PC-9 (cell line): ENCODE measurements at regions not wholly inside any gene's neighbourhood (a gene's known extent, or its start where the extent isn't known, plus 50 kb on each side); places are given as distances from the start of the nearest gene placed in this dataset.
A peak's percentile ranks its signal among the peaks of the same experiment; 100 is the strongest.

Source experiments
- BruUV-seq: library from RNA; stranded (reverse); fragments of 400-500 nt; replicated peaks from 2 replicates; lab custom pipeline; 2021; lab: Mats Ljungman, UMichigan
- CTCF ChIA-PET: fragments of 300-600 bp; sonication (Branson Sonifier 250); formaldehyde crosslinking; loops from one replicate; lab custom pipeline; 2022; ENCODE audit warnings: antibody characterized with exemption; lab: Charles Lee
- POLR2A ChIA-PET: fragments of 300-600 bp; sonication (Branson Sonifier 250); formaldehyde crosslinking; loops from one replicate; lab custom pipeline; 2022; ENCODE audit warnings: antibody characterized with exemption; ENCODE audit not compliant: unreplicated experiment; lab: Charles Lee
- DNase-seq, 2 experiments: peaks; one replicate each; pipeline versions ENCODE4 v3.0.0 to v3.0.0-alpha.2; 2015 to 2022; ENCODE audit warnings: mixed read lengths in 1 of 2
- H2AFZ ChIP-seq: fragments of 200-600 bp; sonication (generic); 2 replicates; pipeline ENCODE4 v1.8.1; 2017; ENCODE audit warnings: antibody characterized with exemption
- H3F3A ChIP-seq: fragments of 200-600 bp; sonication (generic); 2 replicates; pipeline ENCODE4 v1.8.1; 2017; ENCODE audit warnings: antibody characterized with exemption, mild to moderate bottlenecking, low read depth; ENCODE audit not compliant: insufficient read depth
- H3K27ac ChIP-seq: fragments of 200-600 bp; sonication (generic); 2 replicates; pipeline ENCODE4 v1.6.1; 2016; ENCODE audit warnings: mixed run types
- H3K27me3 ChIP-seq: fragments of 200-600 bp; sonication (generic); 2 replicates; pipeline ENCODE4 v1.6.1; 2016; ENCODE audit warnings: low read depth, mixed run types; ENCODE audit not compliant: insufficient read depth
- H3K36me3 ChIP-seq: fragments of 200-600 bp; sonication (generic); 2 replicates; pipeline ENCODE4 v1.6.1; 2016; ENCODE audit warnings: low read depth, mixed run types
- H3K4me1 ChIP-seq: fragments of 200-600 bp; sonication (generic); replicated peaks from 2 replicates; pipeline ENCODE4 v1.6.1; 2016; ENCODE audit warnings: mixed run types; ENCODE audit not compliant: insufficient read depth
- H3K4me2 ChIP-seq: fragments of 200-600 bp; sonication (generic); 2 replicates; pipeline ENCODE4 v1.6.1; 2017; ENCODE audit warnings: mixed run types
- H3K4me3 ChIP-seq: fragments of 200-600 bp; sonication (generic); 2 replicates; pipeline ENCODE4 v1.6.1; 2016; ENCODE audit warnings: mixed run types
- H3K79me2 ChIP-seq: fragments of 200-600 bp; sonication (generic); 2 replicates; pipeline ENCODE4 v1.6.1; 2017; ENCODE audit warnings: low read depth, mixed run types
- H3K9me2 ChIP-seq: fragments of 200-600 bp; sonication (generic); 2 replicates; pipeline ENCODE4 v1.8.1; 2017; ENCODE audit warnings: mild to moderate bottlenecking; ENCODE audit not compliant: insufficient read depth
- H3K9me3 ChIP-seq: fragments of 200-600 bp; sonication (generic); 2 replicates; pipeline ENCODE4 v1.8.1; 2016; ENCODE audit warnings: low read depth; ENCODE audit not compliant: insufficient read depth
- H4K20me1 ChIP-seq: fragments of 200-600 bp; sonication (generic); 2 replicates; pipeline ENCODE4 v1.8.1; 2017; ENCODE audit not compliant: insufficient read depth
- CTCF ChIP-seq: fragments of 200-600 bp; sonication (generic); conservative IDR thresholded peaks from 2 replicates; pipeline ENCODE4 v1.6.1; 2017; ENCODE audit warnings: mixed run types, antibody characterized with exemption, mild to moderate bottlenecking, moderate library complexity
- EZH2 ChIP-seq: fragments of 200-600 bp; sonication (generic); IDR thresholded peaks from 2 replicates; pipeline ENCODE4 v1.8.0; 2017; ENCODE audit warnings: antibody characterized with exemption, low read depth
- intact Hi-C: fragments of 100-400 bp; cut with micrococcal nuclease; formaldehyde crosslinking; loops from one replicate; pipeline ENCODE4 v1.10.0; 2022; ENCODE audit not compliant: unreplicated experiment

- no peak for DNase-seq
- no TSS peak for BruUV-seq
- POLR2A ChIA-PET = interaction anchor here (0.6 kb wide), 1 partner anchor 13 kb away, joined by 6 read pairs; no protein-coding TSS in a partner anchor
Measured at GRCh38 chr13:106362707-106363106, 172.8 kb downstream of the EFNB2 start.

GRCh38 chr13:106361621-106362020 is 173.8 kb downstream of the EFNB2 start:
- no peaks in the 10 kb centered on the region for H3K79me2 ChIP-seq
- intact Hi-C loops = no loop called here
- H3K27ac ChIP-seq = no peak overlapping the region
- no peaks in the 10 kb centered on the region for H3K4me1 ChIP-seq
- no peak overlapping the region for H3K4me2 ChIP-seq
- BruUV-seq = no TSS peak
- no peaks in the 10 kb centered on the region for H4K20me1 ChIP-seq
- H3K27me3 ChIP-seq = no peaks in the 10 kb centered on the region
- H3K9me2 ChIP-seq = no peaks in the 10 kb centered on the region
- no peaks in the 10 kb centered on the region for H3K36me3 ChIP-seq
- no peak overlapping the region for H3K4me3 ChIP-seq
- 0 out of 2 replicates have a peak overlapping the region, but pooled peaks have one; percentile 9 for H2AFZ ChIP-seq
- H3K9me3 ChIP-seq = no peaks in the 10 kb centered on the region; the same call in none of the 2 replicates
- TF ChIP-seq EZH2 (no peak), CTCF (no peak)
- no peaks in the 10 kb centered on the region for H3F3A ChIP-seq
- CTCF ChIA-PET = no interaction called here
- POLR2A ChIA-PET = no interaction called here
- DNase-seq = no peak

More at GRCh38 chr13:106362707-106363106, 172.8 kb downstream of the EFNB2 start:
- no peaks in the 10 kb centered on the region for H3K4me1 ChIP-seq
- CTCF ChIA-PET = no interaction called here
- H3K4me2 ChIP-seq = no peak overlapping the region
- no peak overlapping the region for H3K4me3 ChIP-seq
- no peaks in the 10 kb centered on the region for H3K9me2 ChIP-seq
- no peaks in the 10 kb centered on the region for H4K20me1 ChIP-seq
- no peaks in the 10 kb centered on the region; the same call in none of the 2 replicates for H3K9me3 ChIP-seq
- H3K36me3 ChIP-seq = no peaks in the 10 kb centered on the region
- no peak overlapping the region for H2AFZ ChIP-seq
- TF ChIP-seq CTCF (no peak), EZH2 (no peak)
- no peaks in the 10 kb centered on the region for H3K79me2 ChIP-seq
- no peaks in the 10 kb centered on the region for H3F3A ChIP-seq
- no peaks in the 10 kb centered on the region for H3K27me3 ChIP-seq
- intact Hi-C loops = no loop called here
- no peak overlapping the region for H3K27ac ChIP-seq

- Histone ChIP-seq H3K79me2 (no peaks in the 10 kb centered on the region), H3K9me2 (no peaks in the 10 kb centered on the region), H3K4me2 (no peak overlapping the region), H3K27me3 (no peaks in the 10 kb centered on the region), H4K20me1 (no peaks in the 10 kb centered on the region), H3K36me3 (no peaks in the 10 kb centered on the region), H3K9me3 (no peaks in the 10 kb centered on the region; the same call in 1 of the 2 replicates), H2AFZ (no peak overlapping the region), H3K4me1 (no peaks in the 10 kb centered on the region), H3K4me3 (no peak overlapping the region), H3F3A (no peaks in the 10 kb centered on the region), H3K27ac (no peak overlapping the region)
- DNase-seq = no peak
- ChIA-PET POLR2A (interaction anchor here (0.5 to 0.7 kb wide), 2 partner anchors 146 to 788 kb away, joined by 3 to 5 read pairs; no protein-coding TSS in a partner anchor), CTCF (no interaction called here)
- intact Hi-C loops = no loop called here
- TF ChIP-seq EZH2 = no peak
- no peak for TF ChIP-seq CTCF
- BruUV-seq = no TSS peak
Measured at GRCh38 chr13:106357198-106357597, 178.3 kb downstream of the EFNB2 start.
